Neural cell (in vitro differentiated cells): ENCODE measurements at regions not wholly inside any gene's neighbourhood (a gene's known extent, or its start where the extent isn't known, plus 50 kb on each side); places are given as distances from the start of the nearest gene placed in this dataset.
"Not testable (repeated sequence)": the region's sequence is repeated elsewhere in the genome, so short reads cannot be mapped to it uniquely, and the experiment has no call there.

ENCODE experiments used
- H2AFZ ChIP-seq: fragments of 200-600, 300-800 bp; sonication (generic), shearing (Covaris generic); 2 replicates; pipeline ENCODE4 v1.6.0; 2014; ENCODE audit warnings: low read depth, mild to moderate bottlenecking, antibody characterized with exemption, low read length, moderate library complexity
- H3F3A ChIP-seq: fragments of 200-600 bp; shearing (Covaris generic); 2 replicates; pipeline ENCODE4 v1.6.1; 2016; ENCODE audit warnings: mild to moderate bottlenecking, moderate library complexity, mixed read lengths, antibody characterized with exemption, low read length; ENCODE audit not compliant: insufficient read depth, poor library complexity, severe bottlenecking
- H3K27ac ChIP-seq: fragments of 200-600, 300-800 bp; sonication (generic), shearing (Covaris generic); 2 replicates; pipeline ENCODE4 v1.5.1; 2014; ENCODE audit warnings: mild to moderate bottlenecking, low read length, moderate library complexity
- H3K27me3 ChIP-seq: fragments of 300-800, 200-600 bp; sonication (generic), shearing (Covaris generic); 2 replicates; pipeline ENCODE4 v1.6.0; 2014; ENCODE audit warnings: mild to moderate bottlenecking, low read depth, low read length, moderate library complexity; ENCODE audit not compliant: insufficient read depth
- H3K36me3 ChIP-seq: fragments of 300-800, 200-600 bp; sonication (generic), shearing (Covaris generic); 2 replicates; pipeline ENCODE4 v1.5.1; 2014; ENCODE audit warnings: mild to moderate bottlenecking, antibody characterized with exemption, low read length, moderate library complexity; ENCODE audit not compliant: insufficient read depth
- H3K4me2 ChIP-seq: fragments of 300-800, 200-600 bp; sonication (generic), shearing (Covaris generic); 2 replicates; pipeline ENCODE4 v1.6.0; 2014; ENCODE audit warnings: mild to moderate bottlenecking, low read length
- H3K4me3 ChIP-seq: fragments of 300-800, 200-600 bp; sonication (generic), shearing (Covaris generic); 2 replicates; pipeline ENCODE4 v1.5.1; 2014; ENCODE audit warnings: mild to moderate bottlenecking, low read length, moderate library complexity
- H3K79me2 ChIP-seq: fragments of 200-600 bp; shearing (Covaris generic); replicated peaks from 2 replicates; pipeline ENCODE4 v1.6.0; 2014; ENCODE audit warnings: mild to moderate bottlenecking, low read length, moderate library complexity; ENCODE audit not compliant: insufficient read depth
- H3K9ac ChIP-seq: fragments of 300-800, 200-600 bp; sonication (generic), shearing (Covaris generic); 2 replicates; pipeline ENCODE4 v1.6.1; 2016; ENCODE audit warnings: mild to moderate bottlenecking, low read length, mixed read lengths
- H3K9me2 ChIP-seq: fragments of 200-600 bp; shearing (Covaris generic); 2 replicates; pipeline ENCODE4 v1.6.1; 2016; ENCODE audit warnings: mild to moderate bottlenecking, low read length, mixed read lengths; ENCODE audit not compliant: insufficient read depth
- H3K9me3 ChIP-seq: fragments of 200-600, 300-800 bp; sonication (generic), shearing (Covaris generic); 2 replicates; pipeline ENCODE4 v1.6.1; 2016; ENCODE audit warnings: mild to moderate bottlenecking, mixed run types, low read length, moderate library complexity, mixed read lengths
- H4K20me1 ChIP-seq: fragments of 200-600 bp; shearing (Covaris generic); 2 replicates; pipeline ENCODE4 v1.6.1; 2016; ENCODE audit warnings: mild to moderate bottlenecking, mixed run types; ENCODE audit not compliant: insufficient read depth
- CTCF ChIP-seq: fragments of 450-650 bp; IDR thresholded peaks from 2 replicates; pipeline ENCODE4 v1.5.1; 2014; ENCODE audit warnings: antibody characterized with exemption, mild to moderate bottlenecking, moderate library complexity; ENCODE audit not compliant: poor library complexity, severe bottlenecking
- EP300 ChIP-seq: fragments of 450-650 bp; conservative IDR thresholded peaks from 2 replicates; pipeline ENCODE4 v1.6.1; 2014; ENCODE audit warnings: antibody characterized with exemption, mild to moderate bottlenecking, moderate library complexity; ENCODE audit not compliant: poor library complexity, severe bottlenecking
- MXI1 ChIP-seq: fragments of 450-650 bp; conservative IDR thresholded peaks from 2 replicates; pipeline ENCODE4 v1.6.1; 2014; ENCODE audit warnings: antibody characterized with exemption, mild to moderate bottlenecking; ENCODE audit not compliant: poor library complexity, severe bottlenecking
- POLR2AphosphoS5 ChIP-seq: IDR thresholded peaks from 2 replicates; pipeline ENCODE4 v1.6.1; 2012
- RAD21 ChIP-seq: fragments of 450-650 bp; conservative IDR thresholded peaks from 2 replicates; pipeline ENCODE4 v1.6.1; 2014; ENCODE audit warnings: antibody characterized with exemption, mild to moderate bottlenecking, moderate library complexity
- SMC3 ChIP-seq: fragments of 450-650 bp; conservative IDR thresholded peaks from 2 replicates; pipeline ENCODE4 v1.6.1; 2014; ENCODE audit warnings: antibody characterized with exemption, mild to moderate bottlenecking, moderate library complexity; ENCODE audit not compliant: poor library complexity
- TAF1 ChIP-seq: IDR thresholded peaks from 2 replicates; pipeline ENCODE4 v1.6.1; 2012; ENCODE audit warnings: low read depth
- TF ChIP-seq, protein P1 (sequence below): IDR thresholded peaks from 2 replicates; pipeline ENCODE4 v1.6.1; 2012; ENCODE audit warnings: borderline replicate concordance

DNA sequence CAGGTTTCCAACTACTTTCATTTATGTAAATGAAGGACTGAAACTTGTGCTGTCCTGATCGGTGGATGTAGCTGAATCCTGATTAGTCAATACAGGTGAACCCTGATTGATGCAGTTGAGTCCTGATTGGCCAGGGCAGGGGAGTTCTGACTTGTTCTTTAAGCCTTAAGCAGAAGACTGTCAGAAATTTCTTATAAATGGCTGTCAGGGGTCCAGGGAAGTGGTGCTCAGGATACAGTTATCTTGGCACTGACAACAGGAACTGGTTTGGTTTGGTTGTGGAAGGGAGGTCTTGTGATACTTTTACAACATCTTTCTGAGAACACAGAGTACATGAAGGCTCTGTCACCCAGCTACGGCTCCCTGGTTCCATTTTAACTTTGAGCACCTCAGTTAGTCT lies 132.1 kb downstream of the KCNJ12 start:
- no peaks in the 10 kb centered on the region for H3F3A ChIP-seq
- TF ChIP-seq RAD21 (no peak), POLR2AphosphoS5 (no peak), CTCF (no peak), EP300 (no peak), MXI1 (no peak), TAF1 (no peak), SMC3 (no peak)
- TF ChIP-seq, protein P1, sequence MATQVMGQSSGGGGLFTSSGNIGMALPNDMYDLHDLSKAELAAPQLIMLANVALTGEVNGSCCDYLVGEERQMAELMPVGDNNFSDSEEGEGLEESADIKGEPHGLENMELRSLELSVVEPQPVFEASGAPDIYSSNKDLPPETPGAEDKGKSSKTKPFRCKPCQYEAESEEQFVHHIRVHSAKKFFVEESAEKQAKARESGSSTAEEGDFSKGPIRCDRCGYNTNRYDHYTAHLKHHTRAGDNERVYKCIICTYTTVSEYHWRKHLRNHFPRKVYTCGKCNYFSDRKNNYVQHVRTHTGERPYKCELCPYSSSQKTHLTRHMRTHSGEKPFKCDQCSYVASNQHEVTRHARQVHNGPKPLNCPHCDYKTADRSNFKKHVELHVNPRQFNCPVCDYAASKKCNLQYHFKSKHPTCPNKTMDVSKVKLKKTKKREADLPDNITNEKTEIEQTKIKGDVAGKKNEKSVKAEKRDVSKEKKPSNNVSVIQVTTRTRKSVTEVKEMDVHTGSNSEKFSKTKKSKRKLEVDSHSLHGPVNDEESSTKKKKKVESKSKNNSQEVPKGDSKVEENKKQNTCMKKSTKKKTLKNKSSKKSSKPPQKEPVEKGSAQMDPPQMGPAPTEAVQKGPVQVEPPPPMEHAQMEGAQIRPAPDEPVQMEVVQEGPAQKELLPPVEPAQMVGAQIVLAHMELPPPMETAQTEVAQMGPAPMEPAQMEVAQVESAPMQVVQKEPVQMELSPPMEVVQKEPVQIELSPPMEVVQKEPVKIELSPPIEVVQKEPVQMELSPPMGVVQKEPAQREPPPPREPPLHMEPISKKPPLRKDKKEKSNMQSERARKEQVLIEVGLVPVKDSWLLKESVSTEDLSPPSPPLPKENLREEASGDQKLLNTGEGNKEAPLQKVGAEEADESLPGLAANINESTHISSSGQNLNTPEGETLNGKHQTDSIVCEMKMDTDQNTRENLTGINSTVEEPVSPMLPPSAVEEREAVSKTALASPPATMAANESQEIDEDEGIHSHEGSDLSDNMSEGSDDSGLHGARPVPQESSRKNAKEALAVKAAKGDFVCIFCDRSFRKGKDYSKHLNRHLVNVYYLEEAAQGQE, result no peak
- H3K4me2 ChIP-seq, result no peak overlapping the region
- no peaks in the 10 kb centered on the region for H3K79me2 ChIP-seq
- H4K20me1 ChIP-seq, result no peaks in the 10 kb centered on the region
- peaks cover 18% of the 10 kb centered on the region for H3K27me3 ChIP-seq
- no peak overlapping the region for H3K9ac ChIP-seq
- H2AFZ ChIP-seq, result no peak overlapping the region
- H3K9me2 ChIP-seq, result no peaks in the 10 kb centered on the region
- H3K4me3 ChIP-seq, result no peak overlapping the region
- H3K9me3 ChIP-seq, result no peaks in the 10 kb centered on the region
- H3K36me3 ChIP-seq, result no peaks in the 10 kb centered on the region
- no peak overlapping the region for H3K27ac ChIP-seq

GRCh38 chr17:21509356-21509755 lies 133.2 kb downstream of the KCNJ12 start:
- H4K20me1 ChIP-seq, H3K36me3 ChIP-seq, H3K9me3 ChIP-seq, H3K79me2 ChIP-seq, H3F3A ChIP-seq, H3K9me2 ChIP-seq, H3K4me2 ChIP-seq, H3K27ac ChIP-seq, H2AFZ ChIP-seq, H3K4me3 ChIP-seq, H3K9ac ChIP-seq: not testable (repeated sequence)
- peaks cover 18% of the 10 kb centered on the region for H3K27me3 ChIP-seq

- Histone ChIP-seq H3K4me2 (peak overlapping the region; percentile 45), H2AFZ (no peak overlapping the region), H3K9me3 (no peaks in the 10 kb centered on the region), H3K27ac (no peak overlapping the region), H3K36me3 (no peaks in the 10 kb centered on the region), H3F3A (no peaks in the 10 kb centered on the region), H4K20me1 (no peaks in the 10 kb centered on the region), H3K9ac (peak overlapping the region; percentile 33), H3K79me2 (no peaks in the 10 kb centered on the region), H3K9me2 (no peaks in the 10 kb centered on the region), H3K27me3 (peaks cover 18% of the 10 kb centered on the region), H3K4me3 (peak overlapping the region; percentile 67)
- TF ChIP-seq POLR2AphosphoS5 (no peak), TAF1 (no peak), EP300 (no peak), SMC3 (no peak)
- TF ChIP-seq, protein P1, result no peak
These were observed 134.7 kb downstream of the KCNJ12 start for GRCh38 chr17:21510686-21511362.
